SU-DHL-6 (cell line): ENCODE measurements at regions not wholly inside any gene's neighbourhood (a gene's known extent, or its start where the extent isn't known, plus 50 kb on each side); places are given as distances from the start of the nearest gene placed in this dataset.

Experiments used
- CTCF ChIP-seq: fragments of 200-600 bp; sonication (generic); IDR thresholded peaks from one replicate; pipeline ENCODE4 v1.5.1; 2017; ENCODE audit warnings: antibody characterized with exemption, mild to moderate bottlenecking, low read length, moderate library complexity; ENCODE audit not compliant: insufficient read depth, poor library complexity, severe bottlenecking
- EZH2phosphoT487 ChIP-seq: fragments of 200-600 bp; sonication (generic), shearing (Covaris generic); conservative IDR thresholded peaks from 2 replicates; pipeline ENCODE4 v1.6.1; 2018; ENCODE audit warnings: mild to moderate bottlenecking, antibody characterized with exemption, low read length, moderate library complexity, mixed read lengths

GRCh38 chr9:96158147-96158546, 143.8 kb downstream of the HSD17B3 start:
- no peak for TF ChIP-seq CTCF
- TF ChIP-seq EZH2phosphoT487: no peak
